ENCODE measurements at regions not wholly inside any gene's neighbourhood (a gene's known extent, or its start where the extent isn't known, plus 50 kb on each side); places are given as distances from the start of the nearest gene placed in this dataset.

- DNase-seq (ENCODE audit: low read depth, low spot score) = no peak
These were observed 69.0 kb upstream of the OR13F1 start for GRCh38 chr9:104435059-104435458.

- no peak for DNase-seq (ENCODE audit: low read depth, low spot score)
These were observed 56.0 kb upstream of the OR13F1 start for GRCh38 chr9:104448036-104448435.
